ENCODE measurements at regions not wholly inside any gene's neighbourhood (a gene's known extent, or its start where the extent isn't known, plus 50 kb on each side); places are given as distances from the start of the nearest gene placed in this dataset.

- no peak for TF ChIP-seq BCL11B (tag by site-specific recombination; IDR thresholded peaks at IDR 0.05; ENCODE audit: low read depth)
- TF ChIP-seq REST (tag by site-specific recombination; IDR thresholded peaks at IDR 0.05) = no peak
- no peak for TF ChIP-seq CTCF (tag by site-specific recombination; IDR thresholded peaks at IDR 0.05)
- TF ChIP-seq ZNF274 (IDR thresholded peaks at IDR 0.05; ENCODE audit: low read length) = no peak
- TF ChIP-seq ZNF274 (tag by site-specific recombination; IDR thresholded peaks at IDR 0.05; ENCODE audit: borderline replicate concordance) = no peak
- no peak for TF ChIP-seq ZNF785 (tag by site-specific recombination; IDR thresholded peaks at IDR 0.05)
- no peak for TF ChIP-seq ZNF571 (tag by site-specific recombination; IDR thresholded peaks at IDR 0.05)
- no peak for TF ChIP-seq FEZF1 (tag by site-specific recombination; IDR thresholded peaks at IDR 0.05)
- TF ChIP-seq ZNF513 (tag by site-specific recombination; IDR thresholded peaks at IDR 0.05) = no peak
Measured at GRCh38 chr9:30622561-30622960, 1761.9 kb upstream of the ACO1 start.

Data from HEK293 (cell line).